NCI-H1930 (cell line): ENCODE measurements at regions not wholly inside any gene's neighbourhood (a gene's known extent, or its start where the extent isn't known, plus 50 kb on each side); places are given as distances from the start of the nearest gene placed in this dataset.

Experiments used
- DNase-seq, 2 experiments: peaks; one replicate each; lab custom pipeline; 2025; lab: John Stamatoyannopoulos, UW

DNA sequence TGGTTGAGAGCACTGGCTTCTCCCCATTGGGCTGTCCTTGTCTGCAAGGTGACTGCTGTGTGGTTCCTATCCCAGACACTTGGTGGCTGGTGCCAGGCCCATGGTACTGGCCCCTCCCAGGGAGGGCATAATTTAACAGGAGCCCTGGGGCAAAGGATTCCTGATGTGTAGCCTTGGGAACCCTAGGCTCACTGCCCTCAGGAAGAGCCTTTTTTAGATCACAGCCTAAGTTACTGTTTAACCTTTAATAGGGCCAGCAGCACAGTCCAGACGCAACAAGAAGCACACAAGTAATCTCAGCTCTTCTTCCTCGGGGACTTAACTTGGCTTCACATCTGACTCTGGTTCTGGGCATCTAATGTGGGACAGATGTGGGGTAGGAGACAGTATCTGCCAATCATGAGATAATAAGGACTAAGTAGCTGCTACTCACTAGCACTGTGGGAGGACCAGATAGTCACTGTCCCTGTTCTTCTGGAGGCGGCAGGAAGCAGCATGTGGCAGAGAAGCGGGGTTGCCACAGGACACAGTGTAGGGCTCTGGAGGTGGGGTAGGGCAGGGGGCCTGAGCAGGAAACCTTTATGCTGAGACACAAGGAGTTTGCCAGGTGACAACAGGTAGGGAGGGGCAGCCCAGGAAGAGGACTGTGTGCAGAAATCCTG, 136.3 kb downstream of the TMEM17 start:
- DNase-seq, result no peak

DNA sequence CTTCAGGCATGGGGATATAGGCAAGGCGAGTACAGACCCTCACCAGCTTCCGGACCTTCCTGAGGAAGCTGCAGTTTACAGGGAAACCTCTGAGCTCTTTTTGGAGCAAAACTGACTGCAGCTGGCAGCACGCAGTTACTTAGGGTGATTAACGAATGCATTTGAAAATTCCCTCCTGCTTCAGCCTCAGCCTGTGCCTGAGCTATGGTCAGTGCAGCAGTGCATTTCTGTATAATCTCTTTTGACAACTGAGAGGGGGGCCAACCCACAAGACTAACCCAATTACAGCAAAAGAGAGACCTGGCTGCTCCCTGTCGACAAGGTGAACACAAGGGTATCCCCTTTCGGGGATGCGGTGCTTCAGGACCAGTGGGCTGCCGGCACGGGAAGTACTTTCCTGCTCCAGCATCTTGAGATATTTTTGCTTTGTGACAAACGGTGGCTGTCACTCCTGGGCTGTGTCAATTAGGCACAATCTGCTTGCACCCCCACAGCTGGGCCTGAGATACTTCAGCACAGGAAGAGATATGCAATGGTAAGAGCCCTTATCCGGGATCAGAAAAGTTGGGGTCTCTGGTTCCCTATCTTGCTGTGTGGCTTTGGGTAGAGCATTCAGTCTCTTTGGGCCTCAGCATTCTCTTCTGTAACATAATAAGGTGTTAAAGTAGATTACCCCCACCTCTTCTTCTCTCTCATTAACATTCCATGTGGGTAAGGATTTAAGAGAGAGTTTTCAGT, 141.0 kb downstream of the TMEM17 start:
- DNase-seq, result no peak

- DNase-seq, result no peak
Observed at GRCh38 chr2:62363166-62363565, 142.8 kb downstream of the TMEM17 start.

DNA sequence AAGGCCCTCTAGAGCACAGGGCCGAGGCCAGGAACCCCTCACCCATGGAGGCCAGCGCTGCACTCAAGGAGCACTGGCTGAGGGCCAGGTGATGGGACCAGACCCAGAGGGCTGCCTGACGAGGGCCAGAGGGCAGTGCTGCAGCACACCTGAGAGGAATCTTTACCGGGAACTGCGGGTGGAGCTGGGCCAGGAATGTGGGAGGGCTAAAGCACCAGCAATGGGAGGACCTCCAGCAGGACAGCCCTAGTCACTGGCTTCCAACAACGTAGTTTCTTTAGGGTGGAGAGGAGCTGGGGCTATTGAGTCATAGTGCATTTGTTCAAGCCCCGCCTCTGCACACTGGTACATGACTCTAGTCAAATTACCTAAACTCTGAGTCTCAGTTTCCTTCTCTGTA, 143.4 kb downstream of the TMEM17 start:
- DNase-seq, result no peak

- no peak for DNase-seq
Observed at GRCh38 chr2:62361964-62362363, 144.0 kb downstream of the TMEM17 start.

DNA sequence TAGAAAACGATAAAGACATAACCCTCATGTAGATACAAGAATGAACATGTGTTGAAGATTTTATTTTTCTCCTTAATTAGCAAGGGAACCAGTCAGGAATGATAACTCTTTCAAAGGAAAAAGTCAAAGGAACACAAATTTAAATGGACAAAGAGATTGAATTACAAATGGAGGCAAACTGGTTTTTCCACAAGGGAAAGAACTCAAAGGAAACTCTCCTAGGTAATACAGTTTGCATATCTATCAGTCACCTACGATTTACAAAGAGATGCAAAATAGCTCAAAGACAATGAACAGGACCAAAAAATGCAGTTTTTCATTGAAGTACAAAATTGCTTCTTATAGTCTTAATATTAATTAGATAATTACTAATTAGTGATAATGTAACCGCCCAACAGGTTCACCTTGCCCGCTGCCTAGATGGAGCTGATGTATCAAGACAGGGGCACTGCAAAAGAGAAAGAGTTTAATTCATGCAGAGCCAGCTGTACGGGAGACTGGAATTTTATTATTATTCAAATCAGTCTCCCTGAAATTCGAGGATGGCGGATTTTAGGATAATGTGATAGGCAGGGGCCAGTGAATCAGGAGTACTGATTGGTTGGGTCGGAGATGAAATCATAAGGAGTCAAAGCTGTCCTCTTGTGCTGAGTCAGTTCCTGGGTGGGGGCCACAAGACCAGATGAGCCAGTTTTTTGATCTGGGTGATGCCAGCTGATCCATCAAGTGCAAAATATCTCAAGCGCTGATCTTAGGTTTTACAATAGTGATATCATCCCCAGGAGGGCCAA, 151.0 kb downstream of the TMEM17 start:
- DNase-seq, result no peak

- no peak for DNase-seq
Observed at GRCh38 chr2:62352031-62352430, 154.0 kb downstream of the TMEM17 start.

DNA sequence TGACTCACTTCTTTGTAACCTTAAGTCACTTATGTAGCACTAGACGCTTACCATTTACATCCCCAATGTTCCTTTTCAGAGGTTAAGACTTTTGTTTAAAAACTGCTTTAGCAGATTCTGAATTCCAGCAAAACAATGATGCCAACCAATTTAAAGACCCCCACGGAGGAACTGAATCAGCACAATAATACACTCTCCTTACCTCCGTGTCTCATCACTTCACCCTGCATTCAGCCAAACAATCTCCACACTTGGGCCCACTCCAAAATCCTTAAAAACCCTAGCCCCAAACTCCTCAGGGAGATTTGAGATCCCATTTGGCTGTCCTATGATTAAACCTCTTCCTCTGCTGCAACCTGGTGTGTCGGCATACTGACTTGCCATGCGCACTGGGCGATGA, 153.9 kb downstream of the B3GNT2 start:
- DNase-seq, result no peak

DNA sequence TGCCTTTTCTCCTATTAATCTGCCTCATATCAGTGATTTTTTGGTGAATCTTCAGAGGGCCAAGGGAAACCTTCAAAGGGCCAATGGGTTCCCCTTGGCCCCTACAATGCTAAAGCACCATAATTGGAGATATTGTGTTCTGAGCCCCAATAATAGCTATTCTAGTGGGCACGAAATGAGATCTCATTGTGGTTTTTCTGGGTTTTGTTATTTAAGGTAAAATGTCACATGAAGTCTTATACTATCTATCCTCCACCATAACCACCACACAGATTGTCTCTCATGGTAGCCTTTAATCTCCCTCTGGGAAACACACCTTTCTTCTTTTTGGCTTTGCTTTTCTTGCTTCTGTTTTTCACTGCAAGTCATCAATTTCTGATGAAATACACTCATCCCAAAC, 152.8 kb downstream of the B3GNT2 start:
- no peak for DNase-seq

DNA sequence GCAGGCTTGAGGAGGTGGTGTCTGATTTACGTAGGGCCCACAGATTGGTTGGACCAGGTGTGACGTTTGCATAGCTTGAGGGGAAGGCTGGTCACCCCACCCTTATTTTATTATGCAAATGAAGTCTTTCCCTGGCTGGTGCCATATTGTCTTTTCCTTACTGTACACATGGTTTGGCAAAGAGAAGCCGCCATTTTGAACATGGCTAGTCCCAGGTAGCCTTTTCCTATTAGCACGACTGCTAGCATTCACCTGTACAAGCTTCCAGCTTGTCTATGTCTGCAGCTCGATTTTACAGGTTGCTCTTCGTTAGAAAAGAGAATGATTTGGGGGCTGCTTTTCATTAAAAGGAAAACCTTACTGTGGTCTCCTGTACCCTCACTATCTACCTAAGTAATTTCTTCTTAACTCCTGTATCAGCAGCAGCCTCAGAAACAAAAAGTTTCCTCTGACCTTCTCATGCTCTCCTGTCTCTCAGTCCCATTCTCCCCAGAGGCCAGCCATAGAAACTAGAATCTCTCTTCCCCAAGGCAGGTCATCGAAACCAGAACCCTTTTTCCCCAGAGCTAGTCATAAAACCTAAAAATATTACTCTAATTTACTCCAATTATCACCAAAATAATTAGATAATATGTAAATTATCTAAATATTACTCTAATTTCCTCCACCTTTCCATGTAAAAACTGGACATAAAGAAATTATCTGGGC, 151.8 kb downstream of the B3GNT2 start:
- no peak for DNase-seq

DNA sequence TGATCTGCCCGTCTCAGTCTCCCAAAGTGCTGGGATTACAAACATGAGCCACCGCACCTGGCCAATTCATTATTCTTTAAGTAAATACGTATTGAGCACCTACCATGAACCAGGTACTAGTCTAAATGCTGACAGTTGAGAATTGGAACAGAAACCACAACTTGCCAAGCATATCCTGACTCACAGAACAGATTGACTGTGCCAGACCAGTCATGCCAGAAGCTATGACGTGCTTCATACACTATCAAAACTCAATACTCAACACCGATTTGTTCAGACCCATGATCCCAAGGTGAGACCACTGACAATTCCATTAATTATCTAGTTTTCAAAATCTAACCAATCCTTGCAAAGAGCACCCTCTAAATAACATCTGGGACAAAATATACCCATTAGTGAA, 148.6 kb downstream of the B3GNT2 start:
- DNase-seq, result no peak

DNA sequence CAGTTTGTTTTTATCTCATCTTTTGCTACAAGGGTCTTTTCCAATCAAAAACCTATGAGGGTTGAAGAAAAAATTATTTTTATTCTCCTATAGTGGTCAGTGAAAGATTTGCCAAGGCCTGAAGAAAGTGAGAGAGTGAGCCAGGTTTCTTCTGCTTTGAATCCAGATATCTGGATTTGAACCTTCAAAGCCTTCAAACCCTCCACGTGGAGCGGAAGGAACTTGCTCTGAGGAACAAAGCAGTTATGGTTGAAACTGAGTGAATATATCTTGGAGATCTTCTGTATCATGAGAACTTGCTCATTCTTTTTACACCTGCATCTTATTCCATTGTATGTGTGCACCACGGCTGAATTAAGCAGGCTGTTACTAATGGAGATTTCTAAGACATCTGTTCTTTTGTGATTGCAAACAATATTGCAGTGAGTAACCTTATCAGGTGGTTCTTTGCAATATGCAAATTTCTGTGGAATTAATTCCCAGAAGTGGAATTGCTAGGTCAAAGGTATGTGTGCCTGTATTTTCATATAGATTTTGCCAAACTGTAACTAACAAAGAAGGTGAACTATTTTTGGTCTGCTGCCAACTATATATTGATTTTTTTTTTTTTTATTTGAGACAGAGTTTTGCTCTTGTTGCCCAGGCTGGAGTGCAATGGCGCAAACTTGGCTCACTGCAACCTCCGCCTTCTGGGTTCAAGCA, 147.9 kb downstream of the B3GNT2 start:
- no peak for DNase-seq

GRCh38 chr2:62343206-62343605, 147.3 kb downstream of the B3GNT2 start:
- DNase-seq, result no peak

DNA sequence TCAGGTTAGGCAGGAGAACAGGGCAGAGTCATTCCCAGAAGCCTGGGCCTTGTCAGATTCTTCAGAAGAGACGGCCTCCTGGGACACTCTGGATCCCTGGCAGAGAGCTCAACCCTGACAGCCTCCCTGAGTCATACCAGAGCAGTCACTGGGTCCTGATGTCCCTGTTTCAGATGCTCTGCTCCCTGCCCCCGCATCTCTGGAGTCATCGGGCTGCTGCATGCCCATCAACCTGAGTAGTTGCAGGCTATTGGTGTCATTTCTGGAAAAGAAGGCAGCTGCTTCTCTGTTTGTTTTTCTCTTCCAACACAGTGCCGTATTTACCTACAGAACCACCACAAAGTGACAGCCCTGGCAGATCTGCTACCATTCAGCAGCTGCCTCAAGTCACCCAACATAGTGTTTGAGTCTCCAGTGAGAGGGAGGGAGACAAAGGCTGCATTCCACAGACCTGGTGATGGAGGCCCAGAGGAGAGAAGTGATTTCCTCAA, 145.1 kb downstream of the B3GNT2 start:
- DNase-seq, result peak; percentile 15 to 17

DNA sequence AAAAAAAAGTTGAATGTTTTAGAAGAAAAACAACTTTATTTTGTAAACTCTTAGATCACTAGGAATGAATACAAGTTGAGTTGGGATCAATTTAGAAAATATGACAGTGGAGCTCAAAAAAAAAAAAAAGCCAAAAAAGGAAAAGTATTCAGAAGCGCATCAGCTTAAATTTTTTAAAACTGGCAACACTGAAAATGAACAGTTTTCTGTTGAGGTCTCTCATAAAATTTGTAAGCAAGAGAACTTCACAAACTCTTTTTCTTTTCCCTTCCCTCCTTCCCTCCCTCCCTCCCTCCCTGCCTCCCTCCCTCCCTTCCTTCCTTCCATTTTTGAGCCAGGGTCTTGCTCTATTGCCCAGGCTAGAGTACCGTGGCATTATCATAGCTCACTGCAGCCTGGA, 143.9 kb downstream of the B3GNT2 start:
- no peak for DNase-seq

- DNase-seq, result no peak
Observed at GRCh38 chr2:62339413-62339812, 143.5 kb downstream of the B3GNT2 start.

DNA sequence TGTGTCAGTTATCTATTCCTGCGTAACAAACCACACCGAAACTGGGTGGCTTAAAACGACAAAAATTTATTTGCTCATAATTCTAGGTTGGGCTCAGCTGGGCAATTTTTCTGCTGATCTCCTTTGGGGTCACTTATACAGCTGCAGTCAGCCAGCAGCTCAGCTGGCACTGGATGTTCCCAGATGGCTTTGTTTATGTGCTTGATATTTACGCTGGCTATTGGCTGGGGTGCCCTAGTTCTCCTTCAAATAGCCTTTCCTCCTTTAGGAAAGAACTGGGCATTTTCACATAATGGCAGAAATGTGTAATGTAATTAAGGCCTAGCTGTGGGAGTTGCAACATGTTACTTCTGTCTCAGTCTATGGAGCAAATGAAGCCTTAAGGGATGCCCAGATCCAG, 142.2 kb downstream of the B3GNT2 start:
- no peak for DNase-seq

DNA sequence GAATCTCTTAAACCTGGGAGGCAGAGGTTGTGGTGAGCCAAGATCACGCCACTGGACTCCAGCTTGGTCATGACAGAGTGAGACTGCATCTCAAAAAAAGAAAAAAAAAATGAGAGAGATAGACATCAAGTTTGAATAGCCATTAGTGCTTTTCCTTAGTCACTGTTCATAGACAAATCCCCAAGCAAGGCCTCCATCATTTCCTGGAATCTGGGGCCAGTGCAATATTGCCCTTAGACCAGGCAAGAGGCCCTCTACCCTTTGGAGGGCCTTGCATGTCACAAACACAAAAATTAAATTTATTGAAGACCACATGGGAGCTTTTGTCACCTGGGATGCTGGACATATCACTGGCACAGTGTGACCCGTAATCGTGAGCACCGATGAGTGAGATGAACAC, 141.5 kb downstream of the B3GNT2 start:
- no peak for DNase-seq

DNA sequence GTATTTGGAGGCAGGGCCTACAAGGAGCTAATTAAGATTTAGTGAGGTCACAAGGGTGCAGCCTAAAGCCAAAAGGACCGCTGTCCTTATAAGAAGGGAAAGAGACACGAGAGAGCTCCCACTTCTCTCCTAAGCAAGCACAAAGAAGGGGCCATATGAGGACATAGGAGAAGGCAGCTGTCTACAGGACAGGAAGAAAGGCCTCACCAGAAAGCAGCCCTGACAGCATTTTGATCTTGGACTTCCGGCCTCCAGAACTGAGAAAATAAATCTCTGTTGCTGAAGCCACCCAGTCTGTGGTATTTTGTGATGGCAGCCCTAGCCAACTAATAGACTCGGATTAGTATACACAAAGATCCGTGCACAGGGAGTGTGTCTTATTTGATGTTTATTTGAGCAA, 139.7 kb downstream of the B3GNT2 start:
- DNase-seq, result no peak

- DNase-seq, result no peak
Observed at GRCh38 chr2:62334440-62335058, 138.6 kb downstream of the B3GNT2 start.

GRCh38 chr2:62334009-62334408, 138.1 kb downstream of the B3GNT2 start:
- no peak for DNase-seq
